ENCODE measurements at regions not wholly inside any gene's neighbourhood (a gene's known extent, or its start where the extent isn't known, plus 50 kb on each side); places are given as distances from the start of the nearest gene placed in this dataset.

- Histone ChIP-seq H3K27me3 (no peaks in the 10 kb centered on the region), H3K27ac (no peak overlapping the region), H3K9me3 (peaks cover 0 to 3% (median 0%) of the 10 kb centered on the region in 4 donors), H3K4me3 (no peak overlapping the region), H3K36me3 (no peaks in the 10 kb centered on the region), H3K4me1 (no peaks in the 10 kb centered on the region)
- intact Hi-C loops (cut with DNase I): no loop called here
- ATAC-seq (no peak), DNase-seq (no peak), FAIRE-seq (no peak)
- TF ChIP-seq CTCF (IDR thresholded peaks at IDR 0.05): no peak
- 51 to 62% methylated on average over 3 of the region's 3 CpGs for WGBS, 2 donors
These were observed 139.4 kb upstream of the ID4 start for GRCh38 chr6:19697744-19698290.

- Histone ChIP-seq H3K4me3 (no peak overlapping the region), H3K9me3 (peaks cover 0 to 3% (median 0%) of the 10 kb centered on the region in 4 donors), H3K4me1 (no peaks in the 10 kb centered on the region), H3K36me3 (no peaks in the 10 kb centered on the region), H3K27ac (no peak overlapping the region), H3K27me3 (no peaks in the 10 kb centered on the region)
- no peak for FAIRE-seq
- 45 to 51% methylated on average over 4 of the region's 4 CpGs for WGBS, 2 donors
- no peak for TF ChIP-seq CTCF (IDR thresholded peaks at IDR 0.05)
- ATAC-seq: no peak
- intact Hi-C loops (cut with DNase I): no loop called here
- DNase-seq: no peak
These were observed 137.2 kb upstream of the ID4 start for GRCh38 chr6:19699932-19700331.

- WGBS, 2 donors: 85 to 89% methylated on average over 5 of the region's 5 CpGs
- intact Hi-C loops (cut with DNase I): no loop called here
- Histone ChIP-seq H3K4me3 (no peak overlapping the region), H3K36me3 (no peaks in the 10 kb centered on the region), H3K4me1 (no peaks in the 10 kb centered on the region), H3K27ac (no peak overlapping the region), H3K9me3 (peaks cover 0 to 3% (median 0%) of the 10 kb centered on the region in 4 donors), H3K27me3 (no peaks in the 10 kb centered on the region)
- ATAC-seq: no peak
- no peak for FAIRE-seq
- TF ChIP-seq CTCF (IDR thresholded peaks at IDR 0.05): no peak
- no peak for DNase-seq
These were observed 131.6 kb upstream of the ID4 start for GRCh38 chr6:19705606-19706005.

GRCh38 chr6:19712012-19712688 is 125.0 kb upstream of the ID4 start:
- FAIRE-seq: no peak

More at GRCh38 chr6:19712012-19712688, 125.0 kb upstream of the ID4 start:
- Histone ChIP-seq H3K9me3 (no peaks in the 10 kb centered on the region), H3K36me3 (no peaks in the 10 kb centered on the region), H3K27ac (no peak overlapping the region), H3K4me3 (no peak overlapping the region), H3K4me1 (no peaks in the 10 kb centered on the region), H3K27me3 (no peaks in the 10 kb centered on the region)
- TF ChIP-seq CTCF (IDR thresholded peaks at IDR 0.05): no peak
- ATAC-seq (no peak), DNase-seq (no peak)
- intact Hi-C loops (cut with DNase I): no loop called here
- WGBS, 2 donors: 79 to 92% methylated on average over 4 of the region's 4 CpGs
